Body of pancreas (tissue), 4 donors: ENCODE measurements at regions not wholly inside any gene's neighbourhood (a gene's known extent, or its start where the extent isn't known, plus 50 kb on each side); places are given as distances from the start of the nearest gene placed in this dataset.

ENCODE experiments used
- POLR2A ChIP-seq, 3 donors: fragments of 450-650 bp; IDR thresholded peaks; one replicate each; pipeline ENCODE4 v1.6.1; 2016; ENCODE audit warnings: antibody characterized with exemption in 3 of 3, mild to moderate bottlenecking in 2 of 3
- TF ChIP-seq, protein P1 (sequence below), 7 experiments: fragments of 450-650 bp in 4 of 7; fragments of 200-600 bp in 3 of 7; sonication (generic) in 3 of 7; IDR thresholded peaks; one replicate each; pipeline ENCODE4 v1.5.1; 2016 to 2019; ENCODE audit warnings: antibody characterized with exemption in 7 of 7

DNA sequence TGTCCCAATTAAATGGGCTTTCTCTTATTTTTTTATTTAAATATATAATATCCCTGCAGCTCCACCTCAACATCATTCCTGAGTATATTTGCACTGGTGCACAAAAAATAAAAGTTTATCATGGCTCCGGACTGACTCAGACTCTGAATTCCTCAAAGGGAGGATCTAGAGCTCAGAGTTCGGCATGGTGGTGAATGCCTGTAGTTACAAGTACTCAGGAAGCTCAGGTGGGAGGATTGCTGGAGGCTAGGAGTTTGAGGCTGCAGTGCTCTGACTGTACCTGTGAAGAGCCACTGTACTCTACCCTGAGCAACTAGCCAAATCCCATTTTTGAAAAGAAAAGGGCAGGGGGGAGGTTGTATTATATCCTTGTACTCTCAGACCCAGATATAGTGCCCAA, 52.8 kb upstream of the NRXN1 start:
- TF ChIP-seq, protein P1, sequence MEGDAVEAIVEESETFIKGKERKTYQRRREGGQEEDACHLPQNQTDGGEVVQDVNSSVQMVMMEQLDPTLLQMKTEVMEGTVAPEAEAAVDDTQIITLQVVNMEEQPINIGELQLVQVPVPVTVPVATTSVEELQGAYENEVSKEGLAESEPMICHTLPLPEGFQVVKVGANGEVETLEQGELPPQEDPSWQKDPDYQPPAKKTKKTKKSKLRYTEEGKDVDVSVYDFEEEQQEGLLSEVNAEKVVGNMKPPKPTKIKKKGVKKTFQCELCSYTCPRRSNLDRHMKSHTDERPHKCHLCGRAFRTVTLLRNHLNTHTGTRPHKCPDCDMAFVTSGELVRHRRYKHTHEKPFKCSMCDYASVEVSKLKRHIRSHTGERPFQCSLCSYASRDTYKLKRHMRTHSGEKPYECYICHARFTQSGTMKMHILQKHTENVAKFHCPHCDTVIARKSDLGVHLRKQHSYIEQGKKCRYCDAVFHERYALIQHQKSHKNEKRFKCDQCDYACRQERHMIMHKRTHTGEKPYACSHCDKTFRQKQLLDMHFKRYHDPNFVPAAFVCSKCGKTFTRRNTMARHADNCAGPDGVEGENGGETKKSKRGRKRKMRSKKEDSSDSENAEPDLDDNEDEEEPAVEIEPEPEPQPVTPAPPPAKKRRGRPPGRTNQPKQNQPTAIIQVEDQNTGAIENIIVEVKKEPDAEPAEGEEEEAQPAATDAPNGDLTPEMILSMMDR (IDR thresholded peaks at IDR 0.05), result no peak
- no peak for TF ChIP-seq POLR2A (IDR thresholded peaks at IDR 0.05)
